DOHH2 (cell line): ENCODE measurements at regions not wholly inside any gene's neighbourhood (a gene's known extent, or its start where the extent isn't known, plus 50 kb on each side); places are given as distances from the start of the nearest gene placed in this dataset.

ENCODE experiments used
- H3F3A ChIP-seq: fragments of 200-600 bp; sonication (generic), shearing (Covaris generic); 2 replicates; pipeline ENCODE4 v1.6.0; 2016; ENCODE audit warnings: antibody characterized with exemption, mild to moderate bottlenecking; ENCODE audit not compliant: control insufficient read depth, insufficient read depth
- H3K27ac ChIP-seq: fragments of 200-600 bp; sonication (generic); 2 replicates; pipeline ENCODE4 v1.5.1; 2014; ENCODE audit warnings: low read depth, mild to moderate bottlenecking, low read length, moderate library complexity
- H3K27me3 ChIP-seq: fragments of 200-600 bp; sonication (generic); 2 replicates; pipeline ENCODE4 v1.6.1; 2014; ENCODE audit warnings: mild to moderate bottlenecking, low read length, mixed read lengths; ENCODE audit not compliant: control insufficient read depth
- H3K36me3 ChIP-seq: fragments of 200-600 bp; sonication (generic); 2 replicates; pipeline ENCODE4 v1.6.1; 2014; ENCODE audit warnings: mild to moderate bottlenecking, low read length, moderate library complexity, mixed read lengths; ENCODE audit not compliant: control insufficient read depth
- H3K4me1 ChIP-seq: fragments of 200-600 bp; sonication (generic); 2 replicates; pipeline ENCODE4 v1.6.1; 2014; ENCODE audit warnings: mild to moderate bottlenecking, low read length, mixed read lengths; ENCODE audit not compliant: control insufficient read depth
- H3K4me2 ChIP-seq: fragments of 200-600 bp; sonication (generic); 2 replicates; pipeline ENCODE4 v1.6.0; 2014; ENCODE audit warnings: mild to moderate bottlenecking, low read length, moderate library complexity
- H3K4me3 ChIP-seq: fragments of 200-600 bp; sonication (generic); 2 replicates; pipeline ENCODE4 v1.5.1; 2014; ENCODE audit warnings: mild to moderate bottlenecking, low read length, mixed read lengths
- H3K79me2 ChIP-seq: fragments of 200-600 bp; sonication (generic); 2 replicates; pipeline ENCODE4 v1.6.1; 2014; ENCODE audit warnings: mild to moderate bottlenecking, low read length, mixed read lengths; ENCODE audit not compliant: control insufficient read depth
- H3K9me2 ChIP-seq: fragments of 200-600 bp; sonication (generic); replicated peaks from 2 replicates; pipeline ENCODE4 v1.6.1; 2014; ENCODE audit warnings: mild to moderate bottlenecking, low read length, mixed read lengths; ENCODE audit not compliant: control insufficient read depth
- H3K9me3 ChIP-seq: fragments of 200-600 bp; sonication (generic); 2 replicates; pipeline ENCODE4 v1.6.1; 2014; ENCODE audit warnings: antibody characterized with exemption, low read length, mixed read lengths; ENCODE audit not compliant: control insufficient read depth, insufficient read depth
- H4K20me1 ChIP-seq: fragments of 200-600 bp; sonication (generic); 2 replicates; pipeline ENCODE4 v1.6.0; 2014; ENCODE audit warnings: low read depth, mild to moderate bottlenecking, antibody characterized with exemption, low read length, moderate library complexity; ENCODE audit not compliant: control insufficient read depth, insufficient read depth
- CTCF ChIP-seq: fragments of 200-600 bp; sonication (generic); IDR thresholded peaks from one replicate; pipeline ENCODE4 v1.5.1; 2014; ENCODE audit warnings: antibody characterized with exemption, mild to moderate bottlenecking, low read depth, low read length; ENCODE audit not compliant: poor library complexity, severe bottlenecking
- EZH2phosphoT487 ChIP-seq: fragments of 200-600 bp; sonication (generic); IDR thresholded peaks from 2 replicates; pipeline ENCODE4 v1.6.1; 2017; ENCODE audit warnings: borderline replicate concordance, mild to moderate bottlenecking, antibody characterized with exemption, low read length, moderate library complexity, mixed read lengths

GRCh38 chr1:209429611-209430010 is 153.9 kb upstream of the CAMK1G start:
- no peaks in the 10 kb centered on the region for H3K79me2 ChIP-seq
- no peaks in the 10 kb centered on the region for H3K36me3 ChIP-seq
- no peaks in the 10 kb centered on the region for H3K27me3 ChIP-seq
- H3F3A ChIP-seq = no peaks in the 10 kb centered on the region
- TF ChIP-seq CTCF (no peak), EZH2phosphoT487 (no peak)
- H3K9me3 ChIP-seq = no peaks in the 10 kb centered on the region
- H3K9me2 ChIP-seq = no peaks in the 10 kb centered on the region
- no peaks in the 10 kb centered on the region for H3K4me1 ChIP-seq
- H3K27ac ChIP-seq = no peak overlapping the region
- no peak overlapping the region for H3K4me3 ChIP-seq
- H3K4me2 ChIP-seq = no peak overlapping the region
- no peaks in the 10 kb centered on the region for H4K20me1 ChIP-seq

DNA sequence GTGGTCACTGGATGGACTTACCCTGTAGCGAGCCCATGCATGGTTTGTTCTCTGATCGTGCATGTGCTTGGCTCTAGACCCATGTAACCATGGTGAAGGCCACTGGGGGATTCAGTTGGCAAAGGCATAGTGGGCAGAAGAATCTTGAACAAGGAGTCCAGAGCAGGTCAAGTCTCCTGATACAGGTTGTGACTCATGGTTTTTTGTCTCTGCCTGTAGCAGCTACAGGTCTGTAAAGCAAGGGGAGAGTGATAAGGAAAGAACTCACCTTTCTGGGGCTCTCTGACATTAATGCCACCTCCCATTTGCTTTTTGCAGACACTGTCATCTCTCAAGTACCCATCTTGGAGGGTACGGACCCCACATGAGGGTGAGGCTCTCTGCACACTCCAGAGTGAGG is 153.4 kb upstream of the CAMK1G start:
- H3K27ac ChIP-seq = no peak overlapping the region
- H3K79me2 ChIP-seq = no peaks in the 10 kb centered on the region

DNA sequence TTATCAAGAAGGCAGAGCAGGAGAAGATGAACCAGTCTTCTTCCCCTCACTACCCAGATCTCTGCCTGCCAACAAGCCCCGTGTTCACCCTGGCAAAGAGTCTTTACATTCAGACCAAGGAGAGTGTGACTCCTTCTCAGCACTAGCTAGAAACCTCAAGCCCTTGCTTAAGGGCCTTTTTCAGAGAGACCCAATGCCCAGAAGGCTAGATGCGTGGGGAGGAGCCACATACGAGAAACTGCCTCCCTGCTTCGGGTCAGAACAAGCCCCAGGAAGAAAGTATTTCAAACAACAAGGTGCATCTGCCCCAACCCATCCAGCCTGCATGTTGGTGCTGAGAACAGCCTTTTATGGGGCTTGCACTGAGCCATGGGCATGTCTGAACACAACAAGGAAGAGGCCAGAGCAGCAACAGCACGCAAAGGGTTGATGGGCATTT is 152.7 kb upstream of the CAMK1G start:
- no peaks in the 10 kb centered on the region for H3K9me2 ChIP-seq
- TF ChIP-seq EZH2phosphoT487 (no peak), CTCF (no peak)
- no peaks in the 10 kb centered on the region for H3F3A ChIP-seq
- no peaks in the 10 kb centered on the region for H4K20me1 ChIP-seq
- H3K27me3 ChIP-seq = no peaks in the 10 kb centered on the region
- no peak overlapping the region for H3K27ac ChIP-seq
- no peaks in the 10 kb centered on the region for H3K4me1 ChIP-seq
- no peaks in the 10 kb centered on the region for H3K36me3 ChIP-seq
- no peaks in the 10 kb centered on the region for H3K9me3 ChIP-seq
- no peak overlapping the region for H3K4me2 ChIP-seq
- H3K4me3 ChIP-seq = no peak overlapping the region
- no peaks in the 10 kb centered on the region for H3K79me2 ChIP-seq

More for the DNA sequence above, 153.4 kb upstream of the CAMK1G start:
- Histone ChIP-seq H3K4me2 (no peak overlapping the region), H4K20me1 (no peaks in the 10 kb centered on the region), H3K4me1 (no peaks in the 10 kb centered on the region), H3F3A (no peaks in the 10 kb centered on the region), H3K9me3 (no peaks in the 10 kb centered on the region), H3K36me3 (no peaks in the 10 kb centered on the region), H3K9me2 (no peaks in the 10 kb centered on the region), H3K4me3 (no peak overlapping the region), H3K27me3 (no peaks in the 10 kb centered on the region)
- no peak for TF ChIP-seq CTCF
- no peak for TF ChIP-seq EZH2phosphoT487

- Histone ChIP-seq H3K27me3 (no peaks in the 10 kb centered on the region), H3K27ac (no peak overlapping the region), H3K4me3 (no peak overlapping the region), H4K20me1 (no peaks in the 10 kb centered on the region), H3K4me1 (no peaks in the 10 kb centered on the region), H3K9me2 (no peaks in the 10 kb centered on the region), H3K36me3 (no peaks in the 10 kb centered on the region), H3F3A (no peaks in the 10 kb centered on the region), H3K9me3 (no peaks in the 10 kb centered on the region), H3K4me2 (no peak overlapping the region), H3K79me2 (no peaks in the 10 kb centered on the region)
- TF ChIP-seq CTCF = no peak
- TF ChIP-seq EZH2phosphoT487 = no peak
These were observed 152.1 kb upstream of the CAMK1G start for GRCh38 chr1:209431402-209431801.
